GM21367 (cell line): ENCODE measurements at regions not wholly inside any gene's neighbourhood (a gene's known extent, or its start where the extent isn't known, plus 50 kb on each side); places are given as distances from the start of the nearest gene placed in this dataset.
A peak's percentile ranks its signal among the peaks of the same experiment; 100 is the strongest.

Experiments
- ATAC-seq: cut with Tn5 transposase; IDR thresholded peaks from one replicate; pipeline ENCODE4 v1.9.1; 2021; ENCODE audit not compliant: unreplicated experiment

- no peak for ATAC-seq
Observed at GRCh38 chr21:15359251-15359650, 294.5 kb upstream of the NRIP1 start.

GRCh38 chr21:15362458-15362857 lies 297.7 kb upstream of the NRIP1 start:
- no peak for ATAC-seq

GRCh38 chr21:15363921-15364320 lies 299.1 kb upstream of the NRIP1 start:
- no peak for ATAC-seq

- ATAC-seq, result no peak
Observed at GRCh38 chr21:15365751-15366392, 301.1 kb upstream of the NRIP1 start.

GRCh38 chr21:15366555-15366954 lies 301.8 kb upstream of the NRIP1 start:
- ATAC-seq, result no peak

GRCh38 chr21:15367061-15367626 lies 302.3 kb upstream of the NRIP1 start:
- ATAC-seq, result no peak

- no peak for ATAC-seq
Observed at GRCh38 chr21:15370462-15370975, 305.7 kb upstream of the NRIP1 start.

- ATAC-seq, result no peak
Observed at GRCh38 chr21:15373941-15374340, 309.1 kb upstream of the NRIP1 start.

- ATAC-seq, result no peak
Observed at GRCh38 chr21:15379776-15380175, 315.0 kb upstream of the NRIP1 start.

GRCh38 chr21:15383588-15383987 lies 318.8 kb upstream of the NRIP1 start:
- no peak for ATAC-seq

GRCh38 chr21:15390049-15390448 lies 325.2 kb upstream of the NRIP1 start:
- ATAC-seq, result no peak

GRCh38 chr21:15397258-15397657 lies 332.5 kb upstream of the NRIP1 start:
- no peak for ATAC-seq

- no peak for ATAC-seq
Observed at GRCh38 chr21:15400905-15401304, 328.9 kb upstream of the USP25 start.

- no peak for ATAC-seq
Observed at GRCh38 chr21:15401331-15401730, 328.5 kb upstream of the USP25 start.

GRCh38 chr21:15405214-15405613 lies 324.6 kb upstream of the USP25 start:
- ATAC-seq, result no peak

GRCh38 chr21:15406791-15407190 lies 323.0 kb upstream of the USP25 start:
- ATAC-seq, result no peak

- ATAC-seq, result no peak
Observed at GRCh38 chr21:15407585-15407984, 322.2 kb upstream of the USP25 start.

GRCh38 chr21:15408089-15408488 lies 321.7 kb upstream of the USP25 start:
- no peak for ATAC-seq

- ATAC-seq, result no peak
Observed at GRCh38 chr21:15409031-15409430, 320.8 kb upstream of the USP25 start.

GRCh38 chr21:15410853-15411252 lies 318.9 kb upstream of the USP25 start:
- no peak for ATAC-seq

GRCh38 chr21:15414057-15414456 lies 315.7 kb upstream of the USP25 start:
- ATAC-seq, result peak; percentile 74

- ATAC-seq, result no peak
Observed at GRCh38 chr21:15415541-15416261, 314.1 kb upstream of the USP25 start.
